ENCODE measurements at regions not wholly inside any gene's neighbourhood (a gene's known extent, or its start where the extent isn't known, plus 50 kb on each side); places are given as distances from the start of the nearest gene placed in this dataset.

- H3K4me3 ChIP-seq = no peak overlapping the region
- no peaks in the 10 kb centered on the region for H3K9me3 ChIP-seq
- DNase-seq (no peak), ATAC-seq (no peak)
- peaks cover 11 to 20% of the 10 kb centered on the region in 2 donors for H3K4me1 ChIP-seq
- no peaks in the 10 kb centered on the region for H3K27me3 ChIP-seq
- no peaks in the 10 kb centered on the region for H3K36me3 ChIP-seq
- TF ChIP-seq CTCF (IDR thresholded peaks at IDR 0.05) = no peak
- no peak overlapping the region for H3K27ac ChIP-seq
- intact Hi-C loops (cut with DNase I) = no loop called here
These were observed 296.1 kb downstream of the ZEB1 start for GRCh38 chr10:31615129-31615528.

- Histone ChIP-seq H3K27me3 (no peaks in the 10 kb centered on the region), H3K36me3 (no peaks in the 10 kb centered on the region), H3K9me3 (no peaks in the 10 kb centered on the region), H3K27ac (no peak overlapping the region), H3K4me1 (peaks cover 9 to 15% of the 10 kb centered on the region in 2 donors), H3K4me3 (no peak overlapping the region)
- no peak for TF ChIP-seq CTCF (IDR thresholded peaks at IDR 0.05)
- intact Hi-C loops (cut with DNase I) = no loop called here
- ATAC-seq = no peak
- no peak for DNase-seq
These were observed 295.6 kb downstream of the ZEB1 start for GRCh38 chr10:31614611-31615010.

- Histone ChIP-seq H3K27ac (no peak overlapping the region), H3K27me3 (no peaks in the 10 kb centered on the region), H3K4me1 (peaks cover 0 to 3% of the 10 kb centered on the region in 2 donors), H3K36me3 (no peaks in the 10 kb centered on the region), H3K9me3 (no peaks in the 10 kb centered on the region), H3K4me3 (no peak overlapping the region)
- no peak for TF ChIP-seq CTCF (IDR thresholded peaks at IDR 0.05)
- intact Hi-C loops (cut with DNase I) = no loop called here
- DNase-seq = no peak
- no peak for ATAC-seq
These were observed 293.1 kb downstream of the ZEB1 start for GRCh38 chr10:31612082-31612481.

- intact Hi-C loops (cut with DNase I) = no loop called here
- no peak for DNase-seq
- no peak for TF ChIP-seq CTCF (IDR thresholded peaks at IDR 0.05)
These were observed 292.1 kb downstream of the ZEB1 start for GRCh38 chr10:31611161-31611560.

GRCh38 chr10:31607481-31607880 is 288.5 kb downstream of the ZEB1 start:
- no peak for TF ChIP-seq CTCF (IDR thresholded peaks at IDR 0.05)
- no peak for DNase-seq
- no peak for ATAC-seq
- Histone ChIP-seq H3K4me1 (peaks cover 0 to 22% of the 10 kb centered on the region in 2 donors), H3K4me3 (no peak overlapping the region), H3K27ac (no peak overlapping the region), H3K9me3 (no peaks in the 10 kb centered on the region), H3K27me3 (peaks cover 0 to 5% of the 10 kb centered on the region in 2 donors), H3K36me3 (no peaks in the 10 kb centered on the region)
- intact Hi-C loops (cut with DNase I) = no loop called here

More at GRCh38 chr10:31611161-31611560, 292.1 kb downstream of the ZEB1 start:
- Histone ChIP-seq H3K27ac (no peak overlapping the region), H3K9me3 (no peaks in the 10 kb centered on the region), H3K27me3 (no peaks in the 10 kb centered on the region), H3K4me3 (no peak overlapping the region), H3K36me3 (no peaks in the 10 kb centered on the region), H3K4me1 (peaks cover 0 to 3% of the 10 kb centered on the region in 2 donors)
- no peak for ATAC-seq
